WTC11 (cell line): ENCODE measurements at regions not wholly inside any gene's neighbourhood (a gene's known extent, or its start where the extent isn't known, plus 50 kb on each side); places are given as distances from the start of the nearest gene placed in this dataset.
"Not testable (repeated sequence)": the region's sequence is repeated elsewhere in the genome, so short reads cannot be mapped to it uniquely, and the experiment has no call there.

ENCODE experiments used
- CTCF ChIP-seq: fragments of 200-600 bp; IDR thresholded peaks from 2 replicates; pipeline ENCODE4 v1.8.0; 2022; ENCODE audit warnings: antibody characterized with exemption
- MAX ChIP-seq: sonication (generic); formaldehyde crosslinking; IDR thresholded peaks from 2 replicates; pipeline ENCODE4 v1.8.0; 2022; ENCODE audit warnings: mild to moderate bottlenecking, missing genetic modification reagents
- OVOL2 ChIP-seq: fragments of 250-450 bp; sonication (Bioruptor Pico); IDR thresholded peaks from 2 replicates; pipeline ENCODE4 v1.9.0; 2021; ENCODE audit warnings: mild to moderate bottlenecking, borderline replicate concordance
- RELA ChIP-seq: sonication (generic); formaldehyde crosslinking; IDR thresholded peaks from 2 replicates; pipeline ENCODE4 v1.8.1; 2022; ENCODE audit warnings: missing genetic modification reagents, mild to moderate bottlenecking, borderline replicate concordance
- USF1 ChIP-seq: sonication (generic); formaldehyde crosslinking; IDR thresholded peaks from 2 replicates; pipeline ENCODE4 v1.8.0; 2022; ENCODE audit warnings: mild to moderate bottlenecking, missing genetic modification reagents
- ZMAT4 ChIP-seq: fragments of 250-450 bp; sonication (Bioruptor Pico); IDR thresholded peaks from 2 replicates; pipeline ENCODE4 v1.9.0; 2021; ENCODE audit warnings: mild to moderate bottlenecking
- ZNF232 ChIP-seq: sonication (generic); formaldehyde crosslinking; IDR thresholded peaks from 2 replicates; pipeline ENCODE4 v1.8.0; 2022; ENCODE audit warnings: mild to moderate bottlenecking, missing genetic modification reagents

- not testable (repeated sequence) for TF ChIP-seq CTCF; OVOL2 (CRISPR knock-in tag); ZMAT4 (CRISPR knock-in tag); RELA; ZNF232 (CRISPR knock-in tag); MAX; USF1
Measured at GRCh38 chr4:4116901-4117300, 109.8 kb downstream of the OTOP1 start.
